NCI-H2227 treated with DMSO at 0.1 percent for 48 hours (cell line): ENCODE measurements at regions not wholly inside any gene's neighbourhood (a gene's known extent, or its start where the extent isn't known, plus 50 kb on each side); places are given as distances from the start of the nearest gene placed in this dataset.

Source experiments
- DNase-seq: peaks from one replicate; lab custom pipeline; 2025; lab: John Stamatoyannopoulos, UW

GRCh38 chr1:228848406-228848805 lies 113.1 kb downstream of the RHOU start:
- DNase-seq: no peak

GRCh38 chr1:228849011-228849541 lies 113.8 kb downstream of the RHOU start:
- no peak for DNase-seq

- DNase-seq: no peak
Observed at GRCh38 chr1:228850141-228851100, 115.1 kb downstream of the RHOU start.

DNA sequence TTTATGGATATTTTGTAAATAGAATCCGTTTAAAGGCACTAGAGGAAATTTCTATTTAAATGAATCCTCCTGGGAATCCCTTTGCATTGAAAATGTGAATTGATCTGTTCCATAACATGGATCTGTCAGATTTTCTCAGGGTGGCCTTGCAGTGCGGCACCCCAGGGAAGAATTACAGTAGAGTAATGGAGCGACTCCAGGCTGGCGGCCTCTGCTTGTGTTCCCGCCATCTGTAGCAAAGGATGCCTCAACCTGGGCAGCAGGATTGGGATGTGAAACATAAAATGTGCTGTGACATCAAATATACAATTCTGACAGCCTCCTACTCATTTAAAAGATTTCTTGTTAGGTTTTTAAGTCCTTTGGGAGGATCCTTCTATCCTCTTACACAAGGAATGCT lies 115.9 kb downstream of the RHOU start:
- no peak for DNase-seq

DNA sequence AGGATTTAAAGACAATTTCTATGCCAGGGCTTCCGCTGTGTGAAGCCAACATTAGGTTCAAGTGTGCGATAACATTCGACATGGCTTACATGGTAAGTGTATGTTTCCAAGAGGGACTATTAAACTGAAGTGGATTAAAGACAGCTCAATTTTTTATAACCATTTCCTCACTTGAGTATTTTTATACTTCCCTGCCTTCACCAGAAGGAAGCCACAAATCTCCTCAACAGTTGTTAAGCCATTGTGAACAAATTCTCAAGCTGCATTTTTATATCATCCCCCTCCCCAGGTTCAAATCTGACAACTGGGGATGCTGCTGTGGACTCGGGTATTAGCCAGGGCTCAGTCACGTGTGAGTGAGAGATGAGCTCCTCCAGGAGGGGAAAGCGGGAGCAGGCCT lies 116.3 kb downstream of the RHOU start:
- DNase-seq: no peak

DNA sequence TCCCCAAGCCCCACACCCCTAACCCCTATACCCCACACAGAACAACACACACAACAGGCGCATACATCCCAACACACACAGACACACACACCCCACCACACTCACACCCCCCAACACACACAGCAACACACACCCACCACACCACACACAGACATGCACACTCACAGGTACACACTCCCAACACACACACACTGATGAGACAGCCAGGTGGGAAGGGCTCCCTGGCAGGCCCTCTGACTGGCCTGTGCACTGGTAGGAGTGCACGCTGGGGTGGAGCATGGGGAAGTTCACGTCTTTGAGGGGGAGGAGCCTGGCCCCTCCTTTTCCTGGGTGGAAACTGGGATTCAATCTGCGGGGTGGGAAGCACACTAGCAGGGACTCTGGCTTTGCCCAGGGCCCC lies 116.7 kb downstream of the RHOU start:
- DNase-seq: no peak

- DNase-seq: no peak
Observed at GRCh38 chr1:228852511-228853088, 117.3 kb downstream of the RHOU start.

- DNase-seq: no peak
Observed at GRCh38 chr1:228853191-228853590, 117.9 kb downstream of the RHOU start.

GRCh38 chr1:228853637-228854036 lies 118.4 kb downstream of the RHOU start:
- no peak for DNase-seq

DNA sequence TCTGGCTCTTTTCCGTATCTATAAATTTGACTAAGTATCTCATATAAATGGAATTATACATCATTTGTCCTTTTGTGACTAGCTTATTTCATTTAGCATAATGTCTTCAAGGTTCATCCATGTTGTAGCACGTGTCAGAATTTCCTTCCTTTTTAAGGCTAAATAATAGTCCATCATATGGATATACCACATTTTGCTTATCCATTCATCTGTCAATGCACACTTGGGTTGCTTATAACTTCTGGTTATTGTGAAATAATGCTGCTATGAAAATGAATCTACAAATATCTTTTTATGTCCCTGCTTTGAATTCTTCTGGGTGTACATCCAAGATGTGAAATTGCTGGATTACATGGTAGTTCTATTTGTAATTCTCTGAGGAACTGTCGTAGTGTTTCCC lies 119.6 kb downstream of the RHOU start:
- no peak for DNase-seq

- DNase-seq: no peak
Observed at GRCh38 chr1:228857611-228858010, 122.3 kb downstream of the RHOU start.

- no peak for DNase-seq
Observed at GRCh38 chr1:228860911-228861831, 125.9 kb downstream of the RHOU start.

GRCh38 chr1:228861832-228862180 lies 126.5 kb downstream of the RHOU start:
- no peak for DNase-seq

DNA sequence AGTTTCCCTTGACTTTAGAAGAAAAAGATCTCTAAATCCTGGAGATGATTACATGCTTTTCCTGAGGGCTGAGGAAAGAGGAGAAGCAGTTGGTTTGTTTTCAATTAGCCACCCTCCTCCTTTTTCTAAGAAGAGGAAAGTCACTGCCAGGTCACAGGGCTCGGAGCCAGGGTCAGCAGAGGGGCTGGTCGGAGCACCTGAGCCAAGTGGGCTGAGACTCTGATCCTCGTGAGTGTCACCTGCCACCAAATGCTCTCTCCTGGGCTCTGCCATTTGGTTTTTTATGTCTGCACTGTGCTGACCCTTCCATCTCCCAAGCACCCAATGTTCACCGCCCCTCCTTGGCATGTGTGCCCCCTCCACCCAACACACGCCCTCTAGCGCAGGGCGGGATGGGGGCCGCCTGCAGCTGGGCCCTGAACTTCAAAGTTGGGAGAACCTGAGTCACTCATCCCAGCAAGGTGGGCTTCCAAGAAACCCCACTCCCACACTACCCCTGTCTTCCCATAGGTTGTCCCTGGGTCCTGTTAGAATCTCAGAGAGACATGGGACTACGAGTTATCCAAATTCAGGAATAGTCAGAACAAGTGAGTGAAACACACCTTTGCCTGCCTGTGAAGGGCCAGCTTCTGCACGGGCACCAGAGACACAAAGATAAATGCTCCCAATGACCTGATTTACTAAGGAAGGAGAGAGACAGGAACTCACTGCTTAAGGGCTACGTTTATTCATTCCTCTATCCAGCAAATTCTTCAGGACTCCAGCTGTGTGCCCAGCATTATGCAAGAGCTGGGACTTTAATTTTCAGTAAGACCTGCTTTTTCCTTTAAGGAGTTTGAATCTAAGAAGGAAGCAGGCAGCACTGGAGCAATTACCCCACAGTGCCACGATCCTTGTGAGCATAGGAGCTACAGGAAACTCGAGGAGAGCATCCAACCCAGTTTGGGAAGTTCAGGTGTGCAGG lies 127.5 kb downstream of the RHOU start:
- DNase-seq: no peak

- no peak for DNase-seq
Observed at GRCh38 chr1:228863776-228864175, 128.5 kb downstream of the RHOU start.

DNA sequence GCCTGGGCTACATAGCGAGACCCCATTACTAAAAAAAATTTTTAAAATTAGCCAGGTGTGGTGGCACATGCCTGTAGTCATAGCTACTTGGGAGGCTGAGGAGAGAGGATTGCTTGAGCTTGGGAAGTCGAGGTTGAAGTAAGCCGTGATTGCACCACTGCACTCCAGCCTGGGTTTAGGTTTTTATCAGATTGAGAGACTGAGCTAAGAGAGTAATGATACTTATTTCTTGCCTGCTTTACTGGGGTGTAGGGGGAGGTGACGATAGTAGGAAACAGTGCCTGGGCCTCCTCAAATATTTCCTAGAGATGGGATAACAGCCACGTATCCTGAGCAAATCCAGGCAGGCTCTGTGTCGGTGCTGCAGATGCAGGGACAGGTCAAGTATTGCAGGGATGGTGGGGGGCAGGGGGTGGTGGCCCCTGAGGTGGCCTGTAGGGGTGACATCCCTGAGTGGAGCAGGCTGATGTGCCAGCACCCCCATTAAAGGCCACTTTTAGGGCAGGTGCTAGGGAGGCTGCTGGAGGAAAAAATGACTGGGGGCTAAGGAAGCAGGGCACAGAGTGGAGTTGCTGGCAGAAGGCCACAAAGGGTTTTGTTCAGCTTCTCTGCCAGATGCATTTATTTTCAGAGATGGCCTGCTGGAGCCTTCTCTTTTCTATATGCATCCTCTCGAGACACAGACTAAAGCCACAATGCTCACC lies 130.5 kb downstream of the RHOU start:
- DNase-seq: peak; percentile 56

GRCh38 chr1:228866468-228866867 lies 131.2 kb downstream of the RHOU start:
- DNase-seq: no peak

- peak; percentile 50 for DNase-seq
Observed at GRCh38 chr1:228867108-228867950, 132.1 kb downstream of the RHOU start.

GRCh38 chr1:228867951-228868730 lies 132.9 kb downstream of the RHOU start:
- DNase-seq: no peak
